Glomerular visceral epithelial cell (primary cell): ENCODE measurements at regions not wholly inside any gene's neighbourhood (a gene's known extent, or its start where the extent isn't known, plus 50 kb on each side); places are given as distances from the start of the nearest gene placed in this dataset.
"Not testable (repeated sequence)": the region's sequence is repeated elsewhere in the genome, so short reads cannot be mapped to it uniquely, and the experiment has no call there.

Experiments
- DNase-seq: peaks from one replicate; pipeline ENCODE4 v3.0.0-alpha.2; 2016; ENCODE audit errors: extremely low spot score

DNA sequence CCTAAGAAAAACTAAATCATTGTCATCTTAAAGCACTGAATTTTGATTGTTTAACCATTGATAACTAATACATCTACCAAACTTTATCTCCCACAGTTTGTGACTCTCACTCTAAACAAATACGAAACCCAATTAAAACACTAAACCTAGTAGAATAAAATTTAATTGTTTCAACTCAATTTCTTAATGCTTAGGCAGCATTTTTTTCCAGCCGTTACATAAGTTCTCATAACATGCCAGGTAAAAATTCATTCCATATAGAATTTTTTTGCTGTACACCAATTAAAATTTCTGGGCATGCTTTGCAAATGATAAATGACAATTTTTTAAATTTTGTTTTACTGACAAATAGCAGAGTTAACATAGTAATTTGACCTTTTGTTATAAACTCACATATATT, 658.2 kb upstream of the FLRT2 start:
- no peak for DNase-seq

DNA sequence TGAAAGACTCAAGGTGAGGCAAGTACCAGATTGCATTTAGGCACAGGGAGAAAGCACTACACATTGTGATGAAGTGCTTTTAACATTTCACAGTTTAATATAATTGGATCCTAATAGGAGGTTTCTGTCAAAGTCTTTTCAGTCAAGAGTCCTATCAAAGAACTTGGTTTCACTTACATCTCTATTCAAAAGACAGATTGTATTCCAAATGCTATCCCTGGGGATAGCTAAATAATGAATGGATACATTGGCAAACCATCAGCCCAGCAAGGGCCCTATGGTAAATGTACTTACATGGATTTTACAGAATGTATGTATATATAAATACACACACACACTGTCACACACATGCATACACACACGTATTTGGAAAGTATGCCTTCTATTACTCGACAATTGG, 655.5 kb upstream of the FLRT2 start:
- DNase-seq, result no peak

DNA sequence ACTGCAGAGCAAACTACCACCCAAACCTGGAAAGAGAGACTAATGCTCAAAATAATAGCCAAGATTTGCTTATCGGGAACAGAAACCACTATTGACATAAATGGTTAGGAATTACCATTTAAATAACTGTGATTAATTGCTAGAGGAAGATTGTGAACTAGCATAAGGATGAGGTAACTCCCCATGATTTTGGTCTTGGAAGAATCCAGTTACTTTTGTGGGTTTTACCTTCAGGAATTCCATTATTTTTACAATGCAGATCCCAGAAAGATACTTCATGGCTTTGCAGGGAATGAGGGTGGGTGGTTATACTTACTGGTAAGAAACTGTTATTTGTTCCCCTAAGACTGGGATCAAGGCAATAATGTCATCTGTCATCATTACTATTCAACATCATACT, 652.9 kb upstream of the FLRT2 start:
- DNase-seq, result no peak

DNA sequence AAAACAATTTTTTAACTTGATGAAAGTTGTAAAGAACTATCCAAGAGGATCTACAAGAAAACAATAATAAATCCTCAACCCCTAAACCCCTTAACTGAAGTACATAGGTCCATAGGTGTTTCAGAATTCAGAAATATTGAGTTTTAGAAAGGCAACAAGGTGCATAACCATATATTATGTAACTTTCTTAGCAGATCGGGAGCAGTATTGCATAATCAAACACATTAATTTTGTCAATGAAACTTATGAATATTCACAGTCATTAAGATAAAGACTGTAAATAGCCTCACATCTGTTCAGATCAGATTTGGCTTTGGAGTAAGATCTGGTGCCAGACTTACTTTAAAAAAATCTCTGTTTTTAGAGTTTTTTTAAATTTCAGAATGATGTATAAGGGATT, 647.1 kb upstream of the FLRT2 start:
- DNase-seq, result no peak

DNA sequence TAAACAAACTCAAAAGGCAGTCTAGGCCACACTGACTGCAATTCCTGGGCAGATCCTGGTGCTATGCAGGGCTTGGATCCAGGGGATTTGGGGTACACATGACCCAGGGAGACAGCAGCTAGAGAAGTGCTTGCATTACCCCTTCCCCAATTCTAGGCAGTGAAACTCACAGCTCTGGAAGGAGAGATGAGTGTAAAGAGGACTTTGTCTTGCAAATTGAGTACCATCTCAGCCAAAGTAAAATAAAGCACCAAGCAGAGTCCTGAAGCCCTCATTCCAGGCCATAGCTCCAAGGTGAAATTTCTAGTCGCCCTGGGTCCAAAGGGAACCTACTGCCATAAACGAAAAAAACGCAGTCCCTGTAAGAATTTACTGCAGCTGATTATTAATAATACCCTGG, 644.9 kb upstream of the FLRT2 start:
- DNase-seq, result no peak

DNA sequence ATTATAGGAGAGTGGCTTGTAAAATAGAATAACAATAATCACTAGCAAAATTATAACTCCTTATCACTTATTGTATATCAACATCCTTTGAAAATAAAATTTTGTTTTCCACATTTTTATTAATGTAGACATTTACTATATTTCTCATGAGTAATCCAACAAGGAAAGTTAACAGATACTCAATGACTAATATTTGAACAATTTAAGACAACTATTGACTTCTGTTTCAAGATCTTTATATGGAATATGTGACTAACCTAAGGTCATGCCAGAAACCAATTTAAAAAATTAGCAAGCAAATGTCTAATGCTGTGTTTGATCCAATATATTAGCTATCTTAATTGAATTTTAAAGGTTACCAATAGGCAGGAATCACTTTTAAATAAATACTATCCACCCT, 638.5 kb upstream of the FLRT2 start:
- DNase-seq, result no peak

DNA sequence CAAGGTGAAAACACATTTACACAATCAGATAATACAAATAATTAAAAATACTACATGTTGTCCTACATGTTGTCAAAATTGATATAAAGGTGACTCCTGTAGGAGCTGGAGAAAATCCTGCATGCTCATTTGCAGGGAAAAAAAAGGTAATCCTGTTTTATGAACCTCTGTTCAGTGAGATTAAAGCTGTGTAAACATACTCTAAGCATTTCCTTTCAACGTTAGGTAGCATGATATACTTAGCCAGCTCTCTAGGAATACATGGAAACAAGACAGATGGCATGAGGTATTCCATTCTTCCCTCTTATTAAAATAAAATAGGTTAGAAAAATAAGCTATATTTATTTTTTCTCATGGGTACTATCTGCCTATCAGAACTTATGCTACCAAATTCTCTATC, 635.7 kb upstream of the FLRT2 start:
- no peak for DNase-seq

DNA sequence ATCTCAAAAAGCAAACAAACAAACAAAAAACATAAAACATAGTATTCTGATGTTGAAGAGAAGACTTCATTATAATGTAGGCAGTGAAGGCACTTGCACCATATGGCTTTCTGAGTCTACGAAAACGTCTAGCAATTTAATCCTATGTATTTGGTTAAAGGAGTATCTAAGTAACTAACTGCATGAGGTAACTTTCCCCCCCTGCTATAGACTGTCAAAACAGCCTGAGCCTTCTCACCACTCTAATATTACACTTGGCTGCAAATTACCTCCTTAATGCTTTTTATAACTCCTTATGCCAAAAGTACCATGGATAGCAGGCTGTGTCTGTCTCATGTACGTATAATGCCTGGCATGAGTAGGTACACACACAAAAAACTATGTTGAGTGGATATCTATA, 607.6 kb upstream of the FLRT2 start:
- no peak for DNase-seq

DNA sequence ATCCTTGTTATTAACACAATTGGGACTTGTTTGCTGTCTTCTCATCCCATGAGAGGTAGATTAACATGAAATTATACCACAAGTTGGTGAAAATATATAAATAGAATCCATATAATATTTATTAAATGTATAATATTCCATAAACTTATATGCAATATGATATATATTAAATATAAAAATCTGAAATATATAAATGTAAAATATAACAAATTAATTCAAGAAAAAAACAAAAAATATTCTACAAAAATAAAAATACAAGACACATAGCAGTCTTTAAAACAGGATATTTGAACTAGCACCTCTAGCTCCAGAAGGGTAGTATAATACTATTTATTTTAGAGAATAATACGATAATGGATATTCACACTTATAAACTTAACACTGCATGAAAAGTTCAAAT, 603.3 kb upstream of the FLRT2 start:
- no peak for DNase-seq

DNA sequence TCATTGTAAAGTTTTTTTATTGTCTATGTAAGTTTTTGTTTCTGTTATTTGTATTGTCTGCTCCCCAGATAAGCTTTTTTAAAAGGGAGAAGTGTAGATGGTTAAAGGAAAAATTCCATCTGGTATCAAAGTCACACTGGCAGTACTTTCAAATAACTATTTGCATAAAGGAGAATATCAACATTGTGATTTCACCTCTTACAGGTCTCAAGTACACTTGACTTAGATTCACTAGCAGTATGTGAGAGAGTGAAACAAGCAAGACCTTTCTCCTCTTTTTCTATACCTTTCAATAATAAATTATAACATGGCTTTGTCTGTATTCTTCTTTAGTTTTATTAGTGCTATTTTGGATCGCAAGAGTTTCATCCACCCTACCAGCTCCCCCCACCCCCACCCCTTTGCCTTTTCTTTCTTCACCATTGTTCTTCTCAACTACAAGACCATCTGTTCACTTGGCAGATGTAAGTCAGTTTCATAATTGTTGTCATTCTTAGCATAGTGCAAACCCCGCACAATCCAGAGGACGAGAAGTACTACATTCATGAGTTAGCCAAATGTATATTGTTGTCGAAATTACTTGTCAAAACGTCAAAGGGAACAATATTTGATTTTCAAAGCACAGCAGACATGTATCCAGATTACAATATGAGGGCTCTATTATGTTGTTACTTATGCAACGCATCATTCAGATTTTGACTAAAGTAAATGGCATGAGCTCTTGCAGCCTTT, 602.7 kb upstream of the FLRT2 start:
- DNase-seq, result no peak

DNA sequence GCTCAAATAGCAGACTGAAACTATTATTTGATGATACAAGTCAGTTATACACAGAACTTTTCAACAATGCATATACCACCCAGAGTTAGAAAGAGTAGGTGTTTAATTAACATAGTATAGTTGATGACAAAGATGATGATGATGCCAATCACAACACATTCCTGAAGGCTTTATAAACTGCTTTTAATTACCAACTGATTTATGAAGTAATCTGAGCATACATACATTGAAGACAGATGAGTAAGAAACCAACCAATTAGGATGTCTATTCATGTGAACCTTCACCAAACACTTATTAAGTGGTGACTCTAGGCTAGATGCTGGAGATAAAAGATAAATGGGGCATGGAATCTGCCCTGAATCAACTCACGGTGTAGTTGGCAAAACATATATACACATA, 600.9 kb upstream of the FLRT2 start:
- DNase-seq, result no peak

DNA sequence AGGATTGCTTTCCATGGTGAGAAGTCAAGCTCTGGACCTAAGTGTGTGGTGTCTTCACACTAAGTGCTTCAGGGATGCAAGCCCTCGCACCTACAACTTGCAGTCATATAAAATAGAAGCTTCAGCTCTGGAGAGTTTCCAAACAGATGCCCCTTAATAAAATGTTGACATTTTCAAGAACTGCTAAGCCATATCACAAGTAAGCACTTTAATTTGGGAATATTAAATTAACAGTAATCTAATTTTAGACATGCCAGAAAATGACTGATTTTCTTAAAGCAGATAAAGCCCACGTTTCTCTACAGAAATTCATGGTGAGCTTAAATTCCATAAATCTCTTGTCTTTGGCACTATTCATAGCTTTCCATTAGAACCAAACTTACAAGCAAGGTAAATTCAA, 600.1 kb upstream of the FLRT2 start:
- DNase-seq, result no peak

DNA sequence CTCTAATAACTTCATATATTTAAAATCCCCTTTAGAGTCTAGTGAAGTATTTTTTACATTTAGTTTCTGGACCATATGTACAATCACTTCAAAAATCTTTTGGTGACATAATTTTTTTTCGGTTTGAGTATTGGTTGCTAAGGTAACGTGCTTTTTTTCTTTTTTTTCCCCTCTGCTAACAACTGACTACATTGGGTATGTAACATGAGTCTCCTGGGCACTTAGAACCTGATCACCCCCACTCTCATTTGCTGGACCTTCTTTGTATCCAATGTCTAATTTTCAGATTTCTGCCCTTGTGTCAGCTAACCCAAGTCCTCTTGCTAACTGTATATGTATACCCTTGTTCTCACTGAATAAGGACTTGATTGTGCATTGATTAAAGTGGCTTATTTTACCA, 592.9 kb upstream of the FLRT2 start:
- no peak for DNase-seq

DNA sequence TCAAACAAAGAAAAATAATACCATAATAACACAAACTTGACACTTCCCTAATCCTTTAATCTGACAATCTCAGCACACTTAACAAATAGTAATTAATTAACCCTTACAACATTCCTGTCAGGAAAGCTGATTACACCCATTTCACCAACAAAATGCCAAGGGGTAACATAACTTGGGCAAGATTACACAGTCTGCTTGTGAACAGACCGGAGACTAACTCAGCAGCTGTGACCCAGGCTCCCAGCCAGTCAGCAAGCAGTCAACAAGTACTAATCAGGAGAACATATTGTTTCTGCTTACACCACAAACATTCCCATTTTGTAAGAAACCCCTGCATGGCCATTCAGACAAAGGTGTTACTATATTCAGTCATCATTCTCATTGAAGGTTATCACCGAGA, 592.5 kb upstream of the FLRT2 start:
- DNase-seq, result no peak

DNA sequence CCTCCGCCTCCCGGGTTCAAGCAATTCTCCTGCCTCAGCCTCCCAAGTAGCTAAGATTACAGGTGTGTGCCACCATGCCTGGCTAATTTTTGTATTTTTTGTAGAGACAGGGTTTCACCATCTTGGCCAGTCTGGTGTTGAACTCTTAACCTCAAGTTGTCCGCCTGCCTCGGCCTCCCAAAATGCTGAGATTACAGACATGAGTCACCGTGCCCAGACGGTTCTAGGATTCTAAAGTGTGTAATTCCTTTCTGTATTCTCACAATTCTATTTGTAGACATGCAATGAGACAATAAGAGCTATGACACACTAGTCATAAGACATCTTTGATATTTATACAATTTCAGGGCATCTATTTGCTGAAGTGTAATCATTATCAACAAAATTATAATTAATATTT, 585.0 kb upstream of the FLRT2 start:
- DNase-seq, result not testable (repeated sequence)

DNA sequence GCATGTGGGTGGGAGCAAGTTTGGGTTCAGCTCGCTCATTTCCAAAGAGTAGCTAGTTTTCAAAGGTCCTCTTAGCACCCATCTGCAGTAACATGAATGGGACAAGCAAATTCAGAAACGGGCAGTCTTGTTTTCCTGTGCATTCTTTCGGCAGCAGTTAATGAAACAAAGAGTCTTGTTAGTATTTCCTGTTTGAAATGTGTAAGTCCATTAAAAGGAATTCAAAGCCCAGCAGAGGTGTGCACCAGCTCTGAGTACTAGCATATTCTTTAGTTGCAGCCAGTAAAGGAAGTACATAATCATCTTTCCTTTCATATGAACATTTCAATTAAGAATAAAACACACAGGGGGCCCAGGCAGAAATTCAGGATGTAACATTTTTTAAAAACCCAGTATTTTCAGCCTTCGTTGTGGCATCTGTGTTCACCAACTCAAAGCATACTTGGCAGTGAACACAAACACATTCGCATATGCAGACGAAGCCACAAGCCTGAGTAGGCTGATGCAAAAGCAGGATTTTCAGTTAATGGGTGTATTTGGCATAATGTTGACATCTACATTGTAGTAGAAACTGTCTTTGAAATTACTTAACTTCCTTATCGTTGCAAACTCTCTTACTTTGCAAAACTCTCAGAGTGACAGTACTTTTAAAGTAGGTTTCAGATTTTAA, 570.0 kb upstream of the FLRT2 start:
- DNase-seq, result no peak

DNA sequence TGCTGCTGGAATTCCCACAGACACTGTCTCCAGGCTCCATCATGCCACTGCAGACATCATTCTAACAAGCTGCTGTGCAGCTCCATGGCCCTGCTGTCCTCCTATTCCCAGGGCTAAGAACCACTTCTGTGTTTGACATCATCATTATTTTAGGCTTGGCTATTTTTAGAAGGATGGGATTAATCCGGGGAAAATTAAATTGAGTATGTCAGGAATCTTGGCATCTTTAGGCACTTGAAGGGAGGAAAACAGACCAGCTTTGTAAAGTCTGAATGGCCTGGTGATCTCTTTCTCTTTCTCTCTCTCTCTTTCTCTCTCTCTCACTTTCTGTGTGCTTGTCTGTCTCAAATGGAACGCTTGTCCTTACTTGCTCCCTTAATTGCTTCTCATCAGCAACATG, 568.3 kb upstream of the FLRT2 start:
- no peak for DNase-seq

DNA sequence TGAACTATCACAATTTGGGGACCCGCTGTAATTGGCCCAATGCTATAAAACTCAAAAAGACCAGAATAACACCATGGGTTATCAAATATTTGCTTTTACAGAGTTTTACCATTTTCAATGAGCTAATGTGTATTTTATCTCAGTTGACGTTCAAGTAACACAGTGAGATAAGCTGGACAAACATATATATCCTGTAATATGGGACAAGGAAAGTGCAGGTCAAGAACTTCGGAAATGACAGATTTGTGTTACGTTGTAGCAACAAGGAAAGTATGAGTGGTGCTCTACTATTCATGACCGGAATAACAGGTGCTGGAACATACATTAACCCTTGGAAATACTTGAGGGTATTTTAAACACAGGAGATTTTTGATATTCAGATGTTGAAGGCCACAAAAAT, 566.4 kb upstream of the FLRT2 start:
- no peak for DNase-seq

DNA sequence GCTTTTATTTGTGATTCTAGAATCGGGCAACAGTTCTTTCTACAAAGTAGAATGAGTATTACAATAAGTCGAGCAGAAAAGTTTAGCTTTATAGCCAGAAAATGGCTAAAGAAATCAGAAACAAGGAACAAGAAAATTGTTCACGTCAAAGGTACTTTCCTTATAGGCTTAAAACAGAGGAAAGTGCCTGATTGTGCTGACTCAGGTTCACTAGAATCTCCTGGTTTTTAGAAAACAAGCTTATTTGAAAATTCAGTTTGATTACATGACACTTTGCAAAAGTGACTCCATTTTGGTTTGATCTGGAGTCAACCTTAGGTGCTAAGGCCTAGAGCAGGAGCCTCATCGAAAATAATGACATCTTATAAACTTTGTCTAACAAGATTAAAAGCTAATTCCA, 564.7 kb upstream of the FLRT2 start:
- no peak for DNase-seq

DNA sequence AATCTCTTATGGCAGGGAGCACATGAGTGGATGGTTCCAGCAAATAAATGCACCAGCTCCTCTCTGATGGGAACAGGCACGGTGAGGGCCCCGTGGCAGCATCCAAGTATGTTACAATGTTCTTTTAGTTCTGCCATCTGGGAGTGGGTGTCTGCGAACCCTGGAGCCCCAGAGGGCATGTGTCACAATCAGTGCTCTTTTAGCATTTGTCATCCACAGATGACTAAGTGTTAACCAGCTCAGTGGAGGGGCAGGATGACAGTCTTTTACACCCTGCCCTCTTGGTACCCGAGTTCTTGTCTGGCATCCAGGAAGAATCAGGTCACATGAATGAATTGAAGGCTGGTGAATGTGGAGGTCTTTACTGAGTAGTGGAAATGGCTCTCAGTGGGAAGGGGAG, 560.4 kb upstream of the FLRT2 start:
- DNase-seq, result no peak

DNA sequence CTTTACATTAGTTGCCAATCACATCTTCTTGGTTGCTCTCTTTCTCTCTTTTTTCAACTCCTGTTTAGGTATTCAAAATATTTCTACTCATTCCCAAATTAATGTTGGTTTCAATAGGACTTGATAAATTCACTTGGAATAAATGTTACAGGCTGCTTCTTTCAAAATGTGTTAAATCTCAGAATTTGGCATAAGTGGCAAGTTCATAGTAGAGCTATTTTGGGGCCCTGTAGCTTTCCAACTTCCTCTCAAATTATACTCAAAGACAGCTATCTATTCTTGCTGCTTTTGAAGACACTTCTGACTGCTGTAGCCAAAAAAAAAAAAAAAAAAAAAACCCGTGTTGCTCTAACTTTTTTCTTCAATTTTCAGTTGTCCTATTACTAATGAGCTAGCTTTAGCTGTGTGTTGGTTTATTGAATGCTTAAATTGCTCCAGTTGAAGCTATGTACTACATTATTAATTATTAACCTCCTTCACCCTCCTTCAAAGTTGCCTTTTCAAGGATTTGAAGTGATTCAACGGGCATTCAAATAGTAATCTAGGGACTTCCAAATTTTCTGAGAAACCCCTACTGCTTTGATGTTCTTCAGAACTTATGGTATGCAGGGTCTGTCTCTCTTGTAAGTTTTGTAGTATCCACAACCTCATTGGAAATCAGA, 554.6 kb upstream of the FLRT2 start:
- no peak for DNase-seq

DNA sequence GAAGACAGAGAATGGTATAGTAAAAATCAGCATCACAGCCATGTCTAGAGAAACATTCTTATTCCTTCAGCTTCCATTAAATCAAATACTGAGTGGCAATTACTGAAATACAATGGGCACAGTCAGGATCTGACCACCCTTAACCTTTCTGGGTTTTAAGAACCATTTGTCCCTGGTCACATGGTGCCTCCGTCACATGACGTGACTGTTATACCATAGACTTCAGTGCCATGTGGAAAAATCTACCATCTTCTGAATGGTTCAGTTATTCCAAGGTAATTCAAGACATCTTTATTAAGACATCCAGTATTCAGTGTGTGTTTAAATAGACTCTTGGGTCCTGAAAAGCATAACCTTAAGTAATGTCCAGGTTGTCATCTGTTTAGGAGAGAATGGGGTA, 553.1 kb upstream of the FLRT2 start:
- DNase-seq, result no peak

DNA sequence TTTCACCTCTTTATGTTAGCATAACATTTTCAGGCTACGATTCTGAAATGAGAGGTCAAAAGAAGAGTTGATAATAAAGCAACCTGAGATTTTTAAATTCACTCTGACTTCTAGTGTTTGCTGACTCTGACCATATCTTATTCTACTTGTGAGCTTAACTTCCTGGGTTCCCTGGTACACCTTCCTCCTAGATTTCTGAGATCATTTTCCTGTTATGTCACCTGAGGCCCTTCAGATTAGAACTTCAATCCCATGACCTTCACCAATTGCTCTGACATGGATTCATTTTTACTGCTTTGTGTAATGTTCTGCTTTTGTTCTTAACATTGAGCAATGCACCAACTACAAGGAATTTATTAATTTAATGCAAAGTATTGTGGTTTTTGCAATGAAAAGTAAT, 542.9 kb upstream of the FLRT2 start:
- no peak for DNase-seq
